ENCODE measurements at regions not wholly inside any gene's neighbourhood (a gene's known extent, or its start where the extent isn't known, plus 50 kb on each side); places are given as distances from the start of the nearest gene placed in this dataset.

DNA sequence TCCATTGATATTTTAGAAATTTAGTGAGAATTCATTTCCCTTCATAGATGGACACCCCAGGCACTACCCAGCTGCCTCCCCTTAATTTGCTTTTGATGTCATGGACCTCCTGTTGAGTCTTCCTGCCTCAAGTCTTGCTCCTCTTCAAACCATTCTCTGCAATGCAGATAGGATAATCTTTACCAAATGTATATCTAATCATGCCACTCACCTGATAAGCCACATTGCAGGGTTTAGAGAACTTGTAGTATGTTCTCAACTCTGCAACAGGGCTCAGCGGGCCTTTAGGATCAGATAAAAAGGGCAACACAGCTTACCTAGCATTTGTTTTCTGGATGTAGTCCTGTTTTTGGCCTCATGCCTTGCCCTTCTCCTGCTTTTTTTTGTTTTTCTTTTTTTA, 234.5 kb downstream of the EMP1 start:
- no peak for TF ChIP-seq CTCF (IDR thresholded peaks at IDR 0.05)
- no peak for TF ChIP-seq POLR2AphosphoS5 (IDR thresholded peaks at IDR 0.05)
- TF ChIP-seq EP300 (IDR thresholded peaks at IDR 0.05): no peak
- no peak for TF ChIP-seq POLR2A (IDR thresholded peaks at IDR 0.05)
